SW 1271 (cell line): ENCODE measurements at regions not wholly inside any gene's neighbourhood (a gene's known extent, or its start where the extent isn't known, plus 50 kb on each side); places are given as distances from the start of the nearest gene placed in this dataset.
"Not testable (repeated sequence)": the region's sequence is repeated elsewhere in the genome, so short reads cannot be mapped to it uniquely, and the experiment has no call there.

ENCODE experiments used
- DNase-seq, 2 experiments: peaks; one replicate each; lab custom pipeline; 2025; lab: John Stamatoyannopoulos, UW

DNA sequence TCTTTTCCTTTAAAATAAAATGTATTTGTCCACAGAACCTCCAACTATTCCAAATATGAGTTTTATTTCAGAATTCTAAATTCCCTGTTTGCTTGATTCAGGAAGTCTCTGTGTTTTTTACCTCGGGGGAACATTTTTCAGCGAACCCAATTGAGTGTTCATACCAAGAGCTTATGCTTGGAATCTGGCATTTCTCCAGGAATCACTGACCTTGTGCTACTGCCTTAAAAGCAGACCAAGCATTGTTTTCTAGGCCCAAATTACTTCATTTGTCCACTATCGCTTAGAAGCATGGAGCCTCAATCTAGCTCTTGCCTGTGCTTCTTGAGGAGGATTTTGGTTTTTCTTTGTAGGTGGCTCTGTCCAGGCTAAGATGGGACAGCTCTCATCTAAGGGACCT is 59.4 kb downstream of the EBLN1 start:
- DNase-seq = no peak

- no peak for DNase-seq
These were observed 61.1 kb downstream of the EBLN1 start for GRCh38 chr10:22156750-22157149.

- no peak for DNase-seq
These were observed 65.4 kb downstream of the EBLN1 start for GRCh38 chr10:22152403-22152802.

- DNase-seq = no peak
These were observed 67.0 kb downstream of the EBLN1 start for GRCh38 chr10:22150842-22151241.

- DNase-seq = no peak
These were observed 68.9 kb downstream of the EBLN1 start for GRCh38 chr10:22148961-22149360.

GRCh38 chr10:22145873-22146272 is 71.9 kb downstream of the EBLN1 start:
- DNase-seq = not testable (repeated sequence)

- no peak for DNase-seq
These were observed 80.3 kb downstream of the EBLN1 start for GRCh38 chr10:22137542-22137941.

DNA sequence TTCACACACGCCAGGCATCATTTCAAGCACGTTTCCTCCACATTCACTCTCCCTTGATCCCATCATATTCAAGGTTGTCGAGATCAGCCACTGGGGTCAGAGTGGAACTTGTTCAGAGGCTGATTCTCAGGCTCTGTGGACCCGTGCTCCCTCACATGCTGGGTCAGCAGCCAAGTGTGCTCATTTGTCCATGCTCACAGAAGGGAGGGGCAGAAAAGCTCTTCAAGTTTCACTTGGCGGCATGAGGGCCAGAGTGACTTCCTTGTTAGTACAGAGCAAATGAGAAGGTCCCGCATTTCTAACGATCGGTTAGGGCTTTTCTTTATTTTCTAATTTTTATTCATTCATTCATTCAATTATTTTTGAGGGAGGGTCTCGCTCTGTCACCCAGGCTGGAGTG is 82.2 kb downstream of the EBLN1 start:
- no peak for DNase-seq

GRCh38 chr10:22133749-22134624 is 83.8 kb downstream of the EBLN1 start:
- DNase-seq = no peak

DNA sequence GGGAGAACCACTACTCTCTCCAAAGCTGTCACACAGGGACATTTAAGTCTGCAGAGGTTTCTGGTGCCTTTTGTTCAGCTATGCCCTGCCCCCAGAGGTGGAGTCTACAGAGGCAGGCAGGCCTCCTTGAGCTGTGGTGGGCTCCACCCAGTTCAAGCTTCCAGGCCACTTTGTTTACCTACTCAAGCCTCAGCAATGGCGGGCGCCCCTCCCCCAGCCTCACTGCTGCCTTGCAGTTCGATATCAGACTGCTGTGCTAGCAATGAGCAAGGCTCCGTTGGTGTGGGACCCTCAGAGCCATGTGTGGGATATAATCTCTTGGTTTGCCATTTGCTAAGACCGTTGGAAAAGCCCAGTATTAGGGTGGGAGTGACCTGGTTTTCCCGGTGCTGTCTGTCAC is 87.0 kb downstream of the EBLN1 start:
- DNase-seq = not testable (repeated sequence)

- not testable (repeated sequence) for DNase-seq
These were observed 88.2 kb downstream of the EBLN1 start for GRCh38 chr10:22129612-22130011.

DNA sequence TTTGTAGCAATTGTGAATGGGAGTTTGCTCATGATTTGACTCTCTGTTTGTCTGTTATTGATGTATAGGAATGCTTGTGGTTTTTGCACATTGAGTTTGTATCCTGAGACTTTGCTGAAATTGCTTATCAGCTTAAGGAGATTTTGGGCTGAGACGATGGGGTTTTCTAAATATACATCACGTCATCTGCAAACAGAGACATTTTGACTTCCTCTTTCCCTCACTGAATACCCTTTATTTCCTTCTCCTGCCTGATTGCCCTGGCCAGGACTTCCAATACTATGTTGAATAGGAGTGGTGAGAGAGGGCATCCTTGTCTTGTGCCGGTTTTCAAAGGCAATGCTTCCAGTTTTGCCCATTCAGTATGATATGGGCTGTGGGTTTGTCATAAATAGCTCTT is 96.6 kb downstream of the EBLN1 start:
- not testable (repeated sequence) for DNase-seq

- not testable (repeated sequence) for DNase-seq
These were observed 97.7 kb downstream of the EBLN1 start for GRCh38 chr10:22120072-22120471.

DNA sequence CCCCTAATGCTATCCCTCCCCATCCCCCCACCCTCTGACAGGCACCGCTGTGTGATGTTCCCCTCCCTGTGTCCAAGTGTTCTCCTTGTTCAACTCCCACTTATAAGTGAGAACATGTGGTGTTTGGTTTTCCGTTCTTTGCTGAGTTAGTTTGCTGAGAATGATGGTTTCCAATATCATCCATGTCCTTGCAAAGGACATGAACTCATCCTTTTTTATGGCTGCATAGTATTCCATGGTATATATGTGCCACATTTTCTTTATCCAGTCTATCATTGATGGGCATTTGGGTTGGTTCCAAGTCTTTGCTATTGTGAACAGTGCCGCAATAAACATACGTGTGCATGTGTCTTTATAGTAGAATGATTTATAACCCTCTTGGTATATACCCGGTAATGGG is 98.2 kb downstream of the EBLN1 start:
- DNase-seq = not testable (repeated sequence)

DNA sequence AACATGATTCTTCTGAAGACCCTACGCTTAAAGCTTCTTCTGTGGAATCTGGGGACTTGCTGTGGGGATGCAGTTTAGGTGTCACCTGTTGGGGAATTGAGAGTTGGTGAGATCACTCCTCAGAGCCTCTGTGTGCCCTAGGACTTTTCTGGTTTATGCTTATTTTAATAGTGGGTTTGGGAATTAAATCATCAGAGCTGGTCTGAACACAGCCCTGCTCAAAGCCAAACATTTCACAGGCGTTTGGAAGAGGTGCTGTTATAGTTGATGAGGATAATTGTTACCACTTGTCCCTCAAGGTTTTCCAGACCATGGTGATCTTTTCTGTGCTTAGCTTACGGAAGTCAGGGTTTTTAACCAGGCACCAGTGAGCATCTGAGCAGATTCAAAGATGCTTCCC is 106.1 kb downstream of the EBLN1 start:
- DNase-seq = no peak

GRCh38 chr10:22111260-22111659 is 106.6 kb downstream of the EBLN1 start:
- DNase-seq = no peak

- no peak for DNase-seq
These were observed 107.1 kb downstream of the EBLN1 start for GRCh38 chr10:22110761-22111160.

- DNase-seq = no peak
These were observed 101.7 kb upstream of the DNAJC1 start for GRCh38 chr10:22105270-22105669.

DNA sequence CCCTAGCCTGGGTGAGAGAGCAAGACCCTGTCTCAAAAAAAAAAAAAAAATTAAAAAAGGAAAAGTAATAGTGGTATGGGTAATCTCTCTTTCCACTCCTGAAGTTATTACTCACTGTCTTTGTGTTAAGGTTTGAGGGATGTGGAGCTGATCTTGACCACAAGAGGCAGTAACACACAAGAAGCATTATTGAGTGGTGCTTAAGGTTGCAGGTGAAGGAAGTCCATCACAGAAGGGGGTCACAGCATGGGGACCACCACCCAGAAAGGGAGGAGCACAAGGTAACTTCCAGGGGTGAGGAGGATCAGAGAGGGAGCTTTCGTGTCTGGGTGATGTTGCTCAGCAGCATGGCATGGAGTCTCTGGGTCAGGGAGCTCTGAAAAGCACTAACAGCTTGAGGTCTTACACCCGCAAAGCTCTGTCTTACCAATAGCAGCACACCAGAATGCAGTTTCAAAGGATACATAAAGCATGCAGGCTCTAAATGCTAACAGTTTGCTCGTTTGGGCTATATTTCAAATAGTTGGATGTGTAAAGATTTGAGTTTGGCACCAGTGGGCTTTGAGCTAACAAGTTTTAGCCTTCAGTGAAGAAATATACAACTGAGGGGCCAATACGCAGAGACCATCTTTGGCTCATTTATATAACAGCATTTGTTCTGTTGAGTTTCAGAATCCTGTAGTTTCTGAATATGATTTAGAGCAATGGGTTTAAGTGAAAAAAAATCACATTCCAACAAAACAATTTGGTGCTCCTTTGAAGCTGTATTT is 100.4 kb upstream of the DNAJC1 start:
- DNase-seq = no peak

DNA sequence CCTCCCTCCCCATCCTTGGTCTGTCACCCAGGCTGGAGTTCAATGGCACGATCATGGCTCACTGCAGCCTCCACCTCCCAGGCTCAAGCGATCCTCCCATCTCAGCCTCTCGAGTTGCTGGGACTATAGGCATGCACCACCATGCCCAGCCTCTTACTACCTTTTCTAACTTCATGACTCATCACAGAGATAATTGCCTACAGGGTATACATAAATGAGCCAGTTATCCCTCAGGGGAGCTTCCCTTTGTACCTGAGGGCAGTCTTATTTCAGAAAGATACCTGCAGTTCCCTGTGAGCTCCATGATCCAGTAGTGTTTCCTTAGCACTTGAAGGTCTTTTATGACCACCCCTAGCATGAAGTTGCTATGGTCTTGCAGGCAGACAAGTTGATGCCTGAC is 94.2 kb upstream of the DNAJC1 start:
- DNase-seq = no peak

DNA sequence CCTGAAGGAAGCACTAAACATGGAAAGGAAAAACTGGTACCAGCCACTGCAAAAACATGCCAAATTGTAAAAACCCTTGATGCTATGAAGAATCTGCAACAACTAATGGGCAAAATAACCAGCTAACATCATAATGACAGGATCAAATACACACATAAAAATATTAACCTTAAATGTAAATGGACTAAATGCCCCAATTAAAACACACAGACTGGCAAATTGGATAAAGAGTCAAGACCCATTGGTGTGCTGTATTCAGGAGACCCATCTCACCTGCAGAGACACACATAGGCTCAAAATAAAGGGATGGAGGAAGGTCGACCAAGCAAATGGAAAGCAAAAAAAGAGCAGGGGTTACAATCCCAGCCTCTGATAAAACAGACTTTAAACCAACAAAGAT is 87.7 kb upstream of the DNAJC1 start:
- DNase-seq = not testable (repeated sequence)

DNA sequence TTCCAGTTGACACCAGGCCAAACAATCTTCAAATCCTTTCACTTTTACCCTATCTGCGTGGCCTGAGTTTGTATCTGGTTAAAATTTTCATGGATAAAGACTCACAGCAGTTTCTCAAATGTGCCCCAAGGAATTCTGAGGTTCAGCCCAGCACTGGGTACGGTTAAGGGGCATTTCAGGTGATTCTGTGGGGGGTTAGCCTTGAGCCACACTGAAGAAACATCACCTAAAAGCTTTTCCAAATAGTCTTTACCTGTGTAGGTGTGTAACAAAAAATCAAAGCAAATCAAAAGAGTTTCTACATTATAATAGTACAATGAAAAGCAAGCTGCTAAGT is 83.8 kb upstream of the DNAJC1 start:
- DNase-seq = no peak

GRCh38 chr10:22086730-22087401 is 83.3 kb upstream of the DNAJC1 start:
- peak in 1 of 2 experiments; percentile 5 for DNase-seq
